Psoas muscle (tissue), 7 donors: ENCODE measurements at regions not wholly inside any gene's neighbourhood (a gene's known extent, or its start where the extent isn't known, plus 50 kb on each side); places are given as distances from the start of the nearest gene placed in this dataset.

Experiments used
- ATAC-seq, 4 donors: fragments of 200-7000 bp; cut with Tn5 transposase; one replicate each; pipeline ENCODE4 v1.9.1; 2020; ENCODE audit warnings: moderate library complexity in 3 of 4, mild to moderate bottlenecking in 2 of 4
- DNase-seq, 2 donors: peaks; one replicate each; pipeline ENCODE4 v3.0.0-alpha.2; 2020
- H3K27ac ChIP-seq: fragments of 200-600 bp; one replicate; pipeline ENCODE4 v1.8.0; 2022
- H3K27me3 ChIP-seq, 3 donors: fragments of 200-600 bp in 1 of 3; one replicate each; pipeline versions ENCODE4 v1.6.1 to v1.8.0; 2013 to 2022; ENCODE audit warnings: low read length in 2 of 3, mild to moderate bottlenecking in 2 of 3, moderate library complexity in 1 of 3; ENCODE audit not compliant: insufficient read depth in 3 of 3
- H3K36me3 ChIP-seq, 2 donors: fragments of 200-600 bp in 1 of 2; one replicate each; pipeline versions ENCODE4 v1.6.1 to v1.8.0; 2013 to 2022; ENCODE audit warnings: low read depth in 1 of 2, mild to moderate bottlenecking in 1 of 2, moderate library complexity in 1 of 2; ENCODE audit not compliant: insufficient read depth in 1 of 2
- H3K4me1 ChIP-seq: fragments of 200-600 bp; one replicate; pipeline ENCODE4 v1.8.0; 2022
- H3K4me3 ChIP-seq: fragments of 200-600 bp; one replicate; pipeline ENCODE4 v1.8.0; 2022; ENCODE audit warnings: mild to moderate bottlenecking
- H3K9me3 ChIP-seq: fragments of 200-600 bp; one replicate; pipeline ENCODE4 v1.8.0; 2022
- CTCF ChIP-seq: fragments of 200-600 bp; IDR thresholded peaks from one replicate; pipeline ENCODE4 v1.8.0; 2022; ENCODE audit warnings: antibody characterized with exemption
- WGBS, 3 donors: extraction: QIAGEN DNeasy Blood & Tissue Kit; methylation state at CpG; one replicate each; pipeline versions ENCODE4 v1.1.6 to v1.1.7; 2013; 5-methylcytosine and 5-hydroxymethylcytosine counted together
- intact Hi-C, 2 donors: fragments of 100-400 bp; cut with DNase I; formaldehyde crosslinking; loops; one replicate each; pipeline versions ENCODE4 v1.11.0 to v1.14.2; 2022
- donor health status: healthy with polysubstance abuse.
- donor health status: DM: no; HTN: no; CAD: no; lungs with moderate emphysema.
- donor health status: Bipolar disorder and iron deficiency.
- donor health status: healthy.
- donor health status: DM: yes; HTN: yes; CAD: no.
- donor health status: DM: no; HTN: no; CAD: no.
- donor health status: DM: yes; HTN: yes; CAD: no.

GRCh38 chr2:16007167-16007934 is 67.0 kb downstream of the MYCN start:
- H3K27me3 ChIP-seq: peaks cover 0 to 22% (median under 1%) of the 10 kb centered on the region in 3 donors
- H3K9me3 ChIP-seq: no peaks in the 10 kb centered on the region
- no peaks in the 10 kb centered on the region for H3K4me1 ChIP-seq
- intact Hi-C loops: no loop called here
- no peak overlapping the region for H3K4me3 ChIP-seq
- H3K36me3 ChIP-seq: no peaks in the 10 kb centered on the region
- no peak for TF ChIP-seq CTCF
- no peak for DNase-seq
- no peak for ATAC-seq
- H3K27ac ChIP-seq: no peak overlapping the region
- 85 to 91% (median 91%) methylated on average over 6 of the region's 6 CpGs for WGBS, 3 donors

- intact Hi-C loops: no loop called here
- WGBS, 3 donors: 71 to 77% (median 77%) methylated on average over 4 of the region's 4 CpGs
- ATAC-seq: peak in 2 of 4 donors; percentile 19 to 32
Measured at GRCh38 chr2:16006537-16007166, 66.3 kb downstream of the MYCN start.

GRCh38 chr2:16005816-16006536 is 65.6 kb downstream of the MYCN start:
- WGBS, 3 donors: 67 to 75% (median 67%) methylated on average over 6 of the region's 6 CpGs
- intact Hi-C loops: no loop called here
- Histone ChIP-seq H3K27ac (no peak overlapping the region), H3K27me3 (peaks cover 0 to 10% (median 0%) of the 10 kb centered on the region in 3 donors), H3K4me3 (no peak overlapping the region), H3K4me1 (no peaks in the 10 kb centered on the region), H3K9me3 (no peaks in the 10 kb centered on the region), H3K36me3 (no peaks in the 10 kb centered on the region)
- TF ChIP-seq CTCF: no peak
- DNase-seq (no peak), ATAC-seq (peak; percentile 30 to 54 (median 48))

More at GRCh38 chr2:16006537-16007166, 66.3 kb downstream of the MYCN start:
- Histone ChIP-seq H3K27ac (no peak overlapping the region), H3K27me3 (peaks cover 0 to 15% (median 0%) of the 10 kb centered on the region in 3 donors), H3K4me3 (no peak overlapping the region), H3K36me3 (no peaks in the 10 kb centered on the region), H3K9me3 (no peaks in the 10 kb centered on the region), H3K4me1 (no peaks in the 10 kb centered on the region)
- no peak for DNase-seq
- no peak for TF ChIP-seq CTCF

GRCh38 chr2:16005389-16005788 is 65.0 kb downstream of the MYCN start:
- TF ChIP-seq CTCF: no peak
- ATAC-seq: no peak
- no peak overlapping the region for H3K27ac ChIP-seq

More at GRCh38 chr2:16005389-16005788, 65.0 kb downstream of the MYCN start:
- 94 to 100% (median 99%) methylated on average over 2 of the region's 2 CpGs for WGBS, 3 donors
- H3K4me3 ChIP-seq: no peak overlapping the region
- no peak for DNase-seq
- intact Hi-C loops: no loop called here
- no peaks in the 10 kb centered on the region for H3K4me1 ChIP-seq
- H3K9me3 ChIP-seq: no peaks in the 10 kb centered on the region
- H3K27me3 ChIP-seq: peaks cover 0 to 5% (median 0%) of the 10 kb centered on the region in 3 donors
- H3K36me3 ChIP-seq: no peaks in the 10 kb centered on the region
